ENCODE measurements at regions not wholly inside any gene's neighbourhood (a gene's known extent, or its start where the extent isn't known, plus 50 kb on each side); places are given as distances from the start of the nearest gene placed in this dataset.

DNA sequence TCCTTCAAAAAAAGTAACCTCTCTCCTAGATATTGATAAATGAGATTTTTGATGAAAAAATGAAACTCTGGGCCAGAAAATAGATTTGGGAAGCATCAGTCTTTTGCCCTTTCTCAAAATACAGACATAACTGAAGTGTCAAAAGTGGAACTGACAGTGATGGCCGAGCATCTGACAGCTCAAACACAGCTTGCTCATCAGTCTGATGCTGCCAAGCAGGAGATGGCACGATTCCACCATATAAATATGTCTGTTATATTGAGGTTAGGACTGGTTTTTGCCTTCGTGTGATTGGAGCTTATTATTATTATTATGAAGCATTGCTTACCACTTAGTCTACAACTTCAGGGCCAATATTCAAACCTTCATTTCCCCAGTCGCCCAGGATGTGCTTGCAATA lies 152.6 kb upstream of the EPHA3 start:
- H3K4me3 ChIP-seq (IDR thresholded peaks at IDR 0.05; ENCODE audit: insufficient read depth, low read depth, low read length): no peak overlapping the region
- H3K27me3 ChIP-seq (ENCODE audit: insufficient read depth, low read depth): no peaks in the 10 kb centered on the region
- H3K9ac ChIP-seq: no peak overlapping the region
- H2AFZ ChIP-seq (ENCODE audit: low read depth): no peak overlapping the region
- no peaks in the 10 kb centered on the region for H3K4me1 ChIP-seq (ENCODE audit: low read depth, poor library complexity, severe bottlenecking)
- TF ChIP-seq, protein P1, sequence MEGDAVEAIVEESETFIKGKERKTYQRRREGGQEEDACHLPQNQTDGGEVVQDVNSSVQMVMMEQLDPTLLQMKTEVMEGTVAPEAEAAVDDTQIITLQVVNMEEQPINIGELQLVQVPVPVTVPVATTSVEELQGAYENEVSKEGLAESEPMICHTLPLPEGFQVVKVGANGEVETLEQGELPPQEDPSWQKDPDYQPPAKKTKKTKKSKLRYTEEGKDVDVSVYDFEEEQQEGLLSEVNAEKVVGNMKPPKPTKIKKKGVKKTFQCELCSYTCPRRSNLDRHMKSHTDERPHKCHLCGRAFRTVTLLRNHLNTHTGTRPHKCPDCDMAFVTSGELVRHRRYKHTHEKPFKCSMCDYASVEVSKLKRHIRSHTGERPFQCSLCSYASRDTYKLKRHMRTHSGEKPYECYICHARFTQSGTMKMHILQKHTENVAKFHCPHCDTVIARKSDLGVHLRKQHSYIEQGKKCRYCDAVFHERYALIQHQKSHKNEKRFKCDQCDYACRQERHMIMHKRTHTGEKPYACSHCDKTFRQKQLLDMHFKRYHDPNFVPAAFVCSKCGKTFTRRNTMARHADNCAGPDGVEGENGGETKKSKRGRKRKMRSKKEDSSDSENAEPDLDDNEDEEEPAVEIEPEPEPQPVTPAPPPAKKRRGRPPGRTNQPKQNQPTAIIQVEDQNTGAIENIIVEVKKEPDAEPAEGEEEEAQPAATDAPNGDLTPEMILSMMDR (conservative IDR thresholded peaks at IDR 0.05; ENCODE audit: low read depth, low read length): no peak
- H3K79me2 ChIP-seq (ENCODE audit: insufficient read depth, low read depth): no peaks in the 10 kb centered on the region
- H3K27ac ChIP-seq: no peak overlapping the region
- no peak overlapping the region for H3K4me2 ChIP-seq
- no peaks in the 10 kb centered on the region for H3K36me3 ChIP-seq (ENCODE audit: insufficient read depth)
- no peaks in the 10 kb centered on the region for H4K20me1 ChIP-seq (ENCODE audit: insufficient read depth)

DNA sequence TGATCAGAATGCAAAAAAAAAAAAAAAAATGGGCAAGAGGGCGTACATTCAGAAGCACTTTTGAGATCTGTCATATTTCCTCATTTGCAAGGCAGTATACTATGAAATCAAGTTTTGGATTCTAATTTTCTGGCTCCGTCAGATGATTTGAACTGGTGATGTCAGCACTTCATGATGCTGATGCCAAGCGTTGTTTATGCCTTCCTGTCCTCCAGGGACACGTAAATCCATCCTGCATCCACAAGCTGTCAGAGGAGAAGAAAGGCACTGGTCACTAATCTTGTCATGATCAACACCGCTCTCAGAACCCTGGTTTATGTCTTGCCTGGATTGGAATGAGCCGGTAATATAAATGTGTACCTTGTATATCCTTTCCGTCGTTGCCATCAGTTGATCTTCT lies 152.1 kb upstream of the EPHA3 start:
- H3K36me3 ChIP-seq (ENCODE audit: insufficient read depth): no peaks in the 10 kb centered on the region
- no peak overlapping the region for H3K27ac ChIP-seq
- H3K4me2 ChIP-seq: no peak overlapping the region
- H3K9ac ChIP-seq: no peak overlapping the region
- H4K20me1 ChIP-seq (ENCODE audit: insufficient read depth): no peaks in the 10 kb centered on the region
- H2AFZ ChIP-seq (ENCODE audit: low read depth): no peak overlapping the region
- no peak overlapping the region for H3K4me3 ChIP-seq (IDR thresholded peaks at IDR 0.05; ENCODE audit: insufficient read depth, low read depth, low read length)
- H3K27me3 ChIP-seq (ENCODE audit: insufficient read depth, low read depth): no peaks in the 10 kb centered on the region
- no peaks in the 10 kb centered on the region for H3K79me2 ChIP-seq (ENCODE audit: insufficient read depth, low read depth)
- TF ChIP-seq, protein P1 (conservative IDR thresholded peaks at IDR 0.05; ENCODE audit: low read depth, low read length): no peak
- no peaks in the 10 kb centered on the region for H3K4me1 ChIP-seq (ENCODE audit: low read depth, poor library complexity, severe bottlenecking)

DNA sequence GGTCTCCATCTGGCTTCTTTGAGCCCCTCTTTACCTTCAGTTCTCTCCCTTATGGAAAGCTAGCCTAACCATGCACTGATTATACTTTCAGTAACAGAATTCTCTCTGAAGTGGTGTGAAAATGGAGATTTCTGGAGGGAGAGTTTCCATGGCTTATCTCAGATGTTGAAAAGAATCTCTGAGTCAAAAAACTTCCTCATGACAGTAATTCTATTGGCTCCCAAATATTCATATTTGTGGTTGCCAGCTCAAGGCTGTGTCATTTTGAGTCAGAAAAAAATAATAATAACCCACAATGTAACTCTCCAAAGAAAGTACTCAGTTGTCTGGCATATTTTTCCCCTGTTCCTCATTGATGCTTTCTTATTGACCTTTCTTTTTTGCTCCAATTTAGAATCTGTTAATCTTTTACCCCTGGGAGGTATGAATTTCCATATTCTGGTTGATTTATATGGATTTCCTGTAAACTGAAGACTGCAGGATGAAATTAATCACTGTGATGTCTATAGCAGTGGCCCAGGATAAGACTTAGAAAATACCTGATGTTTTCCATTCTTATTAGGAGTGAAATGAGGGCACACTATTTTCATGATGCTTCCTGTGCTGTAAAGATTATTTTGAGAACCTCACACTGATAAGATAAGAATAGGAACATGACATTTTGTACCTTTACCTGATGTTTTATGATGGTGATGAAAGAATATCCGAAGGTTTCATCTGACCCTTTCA lies 149.5 kb upstream of the EPHA3 start:
- H3K27ac ChIP-seq: no peak overlapping the region
- H3K36me3 ChIP-seq (ENCODE audit: insufficient read depth): no peaks in the 10 kb centered on the region
- no peaks in the 10 kb centered on the region for H3K4me1 ChIP-seq (ENCODE audit: low read depth, poor library complexity, severe bottlenecking)
- H3K4me3 ChIP-seq (IDR thresholded peaks at IDR 0.05; ENCODE audit: insufficient read depth, low read depth, low read length): no peak overlapping the region
- TF ChIP-seq, protein P1 (conservative IDR thresholded peaks at IDR 0.05; ENCODE audit: low read depth, low read length): no peak
- H3K79me2 ChIP-seq (ENCODE audit: insufficient read depth, low read depth): no peaks in the 10 kb centered on the region
- no peaks in the 10 kb centered on the region for H3K27me3 ChIP-seq (ENCODE audit: insufficient read depth, low read depth)
- no peak overlapping the region for H3K4me2 ChIP-seq
- no peak overlapping the region for H2AFZ ChIP-seq (ENCODE audit: low read depth)
- H4K20me1 ChIP-seq (ENCODE audit: insufficient read depth): no peaks in the 10 kb centered on the region
- no peak overlapping the region for H3K9ac ChIP-seq

DNA sequence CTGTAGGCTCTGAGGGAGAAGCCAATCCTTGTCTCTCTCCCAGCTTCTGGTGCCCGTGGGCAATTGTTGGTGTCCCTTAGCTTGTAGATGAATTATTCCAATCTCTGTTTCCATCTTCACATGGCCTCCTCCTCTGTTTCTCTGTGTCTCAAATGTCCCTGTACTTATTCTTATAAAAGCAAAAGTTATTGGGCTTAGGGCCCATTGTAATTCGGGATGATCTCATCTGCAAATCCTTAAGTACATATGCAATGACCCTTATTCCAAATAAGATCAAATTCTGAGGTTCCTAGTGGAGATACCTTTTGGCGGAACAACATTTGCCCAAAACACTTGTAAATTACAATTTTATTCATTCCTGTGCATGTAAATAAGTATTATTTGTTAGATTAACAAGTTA lies 147.4 kb upstream of the EPHA3 start:
- H3K9ac ChIP-seq: no peak overlapping the region
- H3K36me3 ChIP-seq (ENCODE audit: insufficient read depth): no peaks in the 10 kb centered on the region
- H3K4me1 ChIP-seq (ENCODE audit: low read depth, poor library complexity, severe bottlenecking): no peaks in the 10 kb centered on the region
- H2AFZ ChIP-seq (ENCODE audit: low read depth): no peak overlapping the region
- H3K27me3 ChIP-seq (ENCODE audit: insufficient read depth, low read depth): no peaks in the 10 kb centered on the region
- no peak overlapping the region for H3K4me3 ChIP-seq (IDR thresholded peaks at IDR 0.05; ENCODE audit: insufficient read depth, low read depth, low read length)
- no peak overlapping the region for H3K4me2 ChIP-seq
- H4K20me1 ChIP-seq (ENCODE audit: insufficient read depth): no peaks in the 10 kb centered on the region
- TF ChIP-seq, protein P1 (conservative IDR thresholded peaks at IDR 0.05; ENCODE audit: low read depth, low read length): no peak
- H3K27ac ChIP-seq: no peak overlapping the region
- H3K79me2 ChIP-seq (ENCODE audit: insufficient read depth, low read depth): no peaks in the 10 kb centered on the region

All from KMS-11 (cell line).